ENCODE measurements at regions not wholly inside any gene's neighbourhood (a gene's known extent, or its start where the extent isn't known, plus 50 kb on each side); places are given as distances from the start of the nearest gene placed in this dataset.

DNA sequence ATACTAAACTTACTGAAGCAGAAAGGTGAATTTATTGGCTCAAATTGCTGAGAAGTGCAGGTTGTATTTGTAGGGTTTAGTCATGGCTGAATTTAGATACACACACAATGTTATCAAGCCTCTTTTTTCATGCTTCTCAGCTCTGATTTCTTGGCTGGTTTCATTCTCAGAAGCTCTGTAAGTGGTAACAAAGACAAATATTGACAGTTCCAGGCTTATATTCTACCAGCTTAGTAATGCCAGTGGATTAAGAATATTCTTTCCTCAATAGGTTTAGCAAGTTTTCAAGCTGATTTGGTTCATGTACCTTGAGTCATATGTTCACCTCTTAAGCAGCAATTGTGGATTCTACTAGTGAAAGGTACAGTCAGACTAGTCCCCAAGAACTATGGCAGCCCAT lies 52.1 kb upstream of the PKIB start:
- no peak for DNase-seq (ENCODE audit: low read depth, low spot score)
- H3K4me3 ChIP-seq (ENCODE audit: low read depth, low read length), result no peak overlapping the region
- TF ChIP-seq, protein P1, sequence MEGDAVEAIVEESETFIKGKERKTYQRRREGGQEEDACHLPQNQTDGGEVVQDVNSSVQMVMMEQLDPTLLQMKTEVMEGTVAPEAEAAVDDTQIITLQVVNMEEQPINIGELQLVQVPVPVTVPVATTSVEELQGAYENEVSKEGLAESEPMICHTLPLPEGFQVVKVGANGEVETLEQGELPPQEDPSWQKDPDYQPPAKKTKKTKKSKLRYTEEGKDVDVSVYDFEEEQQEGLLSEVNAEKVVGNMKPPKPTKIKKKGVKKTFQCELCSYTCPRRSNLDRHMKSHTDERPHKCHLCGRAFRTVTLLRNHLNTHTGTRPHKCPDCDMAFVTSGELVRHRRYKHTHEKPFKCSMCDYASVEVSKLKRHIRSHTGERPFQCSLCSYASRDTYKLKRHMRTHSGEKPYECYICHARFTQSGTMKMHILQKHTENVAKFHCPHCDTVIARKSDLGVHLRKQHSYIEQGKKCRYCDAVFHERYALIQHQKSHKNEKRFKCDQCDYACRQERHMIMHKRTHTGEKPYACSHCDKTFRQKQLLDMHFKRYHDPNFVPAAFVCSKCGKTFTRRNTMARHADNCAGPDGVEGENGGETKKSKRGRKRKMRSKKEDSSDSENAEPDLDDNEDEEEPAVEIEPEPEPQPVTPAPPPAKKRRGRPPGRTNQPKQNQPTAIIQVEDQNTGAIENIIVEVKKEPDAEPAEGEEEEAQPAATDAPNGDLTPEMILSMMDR (IDR thresholded peaks at IDR 0.05; ENCODE audit: low read depth, low read length), result no peak
- in situ Hi-C loops (cut with HindIII; ENCODE audit: low sequenced_read_pairs), result no loop called here

Data from astrocyte of the spinal cord (primary cell).